ENCODE measurements at regions not wholly inside any gene's neighbourhood (a gene's known extent, or its start where the extent isn't known, plus 50 kb on each side); places are given as distances from the start of the nearest gene placed in this dataset.

- TF ChIP-seq CTCF (IDR thresholded peaks at IDR 0.05) (no peak), TCF7L2 (IDR thresholded peaks at IDR 0.05; ENCODE audit: low read depth, low read length) (no peak)
These were observed 218.0 kb upstream of the PCSK5 start for GRCh38 chr9:75672478-75672877.
